ENCODE measurements at regions not wholly inside any gene's neighbourhood (a gene's known extent, or its start where the extent isn't known, plus 50 kb on each side); places are given as distances from the start of the nearest gene placed in this dataset.

DNA sequence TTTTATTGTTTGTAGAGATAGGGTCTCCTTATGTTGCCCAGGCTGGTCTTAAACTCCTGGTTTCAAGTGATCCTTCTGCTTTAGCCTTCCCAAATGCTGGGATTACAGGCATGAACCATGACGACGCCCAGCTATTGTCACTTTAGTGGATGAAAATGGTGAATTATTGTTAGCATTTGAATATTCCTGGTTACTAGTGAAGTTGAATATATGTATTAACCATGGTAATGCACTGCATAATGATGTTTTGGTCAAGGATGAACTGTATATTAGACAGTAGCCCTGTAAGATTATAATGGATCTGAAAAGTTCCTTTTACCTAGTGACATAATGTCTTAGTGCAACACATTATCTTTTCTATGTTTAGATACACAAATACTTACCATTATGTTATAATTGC, 50.4 kb upstream of the KCNAB1 start:
- TF ChIP-seq, protein P1, sequence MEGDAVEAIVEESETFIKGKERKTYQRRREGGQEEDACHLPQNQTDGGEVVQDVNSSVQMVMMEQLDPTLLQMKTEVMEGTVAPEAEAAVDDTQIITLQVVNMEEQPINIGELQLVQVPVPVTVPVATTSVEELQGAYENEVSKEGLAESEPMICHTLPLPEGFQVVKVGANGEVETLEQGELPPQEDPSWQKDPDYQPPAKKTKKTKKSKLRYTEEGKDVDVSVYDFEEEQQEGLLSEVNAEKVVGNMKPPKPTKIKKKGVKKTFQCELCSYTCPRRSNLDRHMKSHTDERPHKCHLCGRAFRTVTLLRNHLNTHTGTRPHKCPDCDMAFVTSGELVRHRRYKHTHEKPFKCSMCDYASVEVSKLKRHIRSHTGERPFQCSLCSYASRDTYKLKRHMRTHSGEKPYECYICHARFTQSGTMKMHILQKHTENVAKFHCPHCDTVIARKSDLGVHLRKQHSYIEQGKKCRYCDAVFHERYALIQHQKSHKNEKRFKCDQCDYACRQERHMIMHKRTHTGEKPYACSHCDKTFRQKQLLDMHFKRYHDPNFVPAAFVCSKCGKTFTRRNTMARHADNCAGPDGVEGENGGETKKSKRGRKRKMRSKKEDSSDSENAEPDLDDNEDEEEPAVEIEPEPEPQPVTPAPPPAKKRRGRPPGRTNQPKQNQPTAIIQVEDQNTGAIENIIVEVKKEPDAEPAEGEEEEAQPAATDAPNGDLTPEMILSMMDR (IDR thresholded peaks at IDR 0.05; ENCODE audit: low read depth, low read length, poor library complexity, severe bottlenecking) = no peak
- TF ChIP-seq EZH2phosphoT487 (IDR thresholded peaks at IDR 0.05; ENCODE audit: borderline replicate concordance, low read length) = no peak
